ENCODE measurements at regions not wholly inside any gene's neighbourhood (a gene's known extent, or its start where the extent isn't known, plus 50 kb on each side); places are given as distances from the start of the nearest gene placed in this dataset.

- Histone ChIP-seq H3K27ac (no peak overlapping the region), H3K9me3 (no peaks in the 10 kb centered on the region), H3K36me3 (no peaks in the 10 kb centered on the region), H3K27me3 (no peaks in the 10 kb centered on the region), H3K4me3 (no peak overlapping the region), H3K4me1 (peaks cover 0 to 24% (median 0%) of the 10 kb centered on the region in 9 donors)
- TF ChIP-seq CTCF (IDR thresholded peaks at IDR 0.05), result peak in 1 of 9 donors; percentile 20
- 56 to 72% methylated on average over 4 of the region's 4 CpGs for WGBS, 2 donors
- ATAC-seq, result no peak
- DNase-seq, result no peak
- intact Hi-C loops (cut with DNase I), result no loop called here
Measured at GRCh38 chr16:65181071-65181561, 59.3 kb upstream of the CDH11 start.

GRCh38 chr16:65178151-65178550 lies 56.3 kb upstream of the CDH11 start:
- TF ChIP-seq CTCF (IDR thresholded peaks at IDR 0.05), result no peak
- no peak for ATAC-seq
- Histone ChIP-seq H3K36me3 (no peaks in the 10 kb centered on the region), H3K27me3 (no peaks in the 10 kb centered on the region), H3K27ac (no peak overlapping the region), H3K4me3 (no peak overlapping the region), H3K4me1 (peaks cover 0 to 24% (median 0%) of the 10 kb centered on the region in 9 donors), H3K9me3 (no peaks in the 10 kb centered on the region)
- no peak for DNase-seq
- 70 to 74% methylated on average over 4 of the region's 4 CpGs for WGBS, 2 donors
- intact Hi-C loops (cut with DNase I), result loop anchor here in 2 of 10 donors (5.0 kb wide), 1 partner anchor 56 kb away; the partner anchor contains the start of gene CDH11 (in 2 of the 2)

- WGBS, 2 donors, result 51 to 53% methylated on average over 6 of the region's 6 CpGs
- Histone ChIP-seq H3K27me3 (no peaks in the 10 kb centered on the region), H3K9me3 (no peaks in the 10 kb centered on the region), H3K4me1 (peaks cover 0 to 24% (median 0%) of the 10 kb centered on the region in 9 donors), H3K4me3 (no peak overlapping the region), H3K36me3 (no peaks in the 10 kb centered on the region), H3K27ac (no peak overlapping the region)
- peak; percentile 38 to 51 for DNase-seq
- TF ChIP-seq CTCF (IDR thresholded peaks at IDR 0.05), result no peak
- ATAC-seq, result peak; percentile 67 to 93 (median 84)
- intact Hi-C loops (cut with DNase I), result loop anchor here in 2 of 10 donors (5.0 kb wide), 1 partner anchor 54 kb away; the partner anchor contains the start of gene CDH11 (in 2 of the 2)
Measured at GRCh38 chr16:65176603-65177002, 54.7 kb upstream of the CDH11 start.

GRCh38 chr16:65172356-65172755 lies 50.5 kb upstream of the CDH11 start:
- H3K4me3 ChIP-seq, result no peak overlapping the region
- DNase-seq (no peak), ATAC-seq (no peak)
- 76 to 82% methylated on average over 2 of the region's 2 CpGs for WGBS, 2 donors
- intact Hi-C loops (cut with DNase I), result no loop called here
- no peaks in the 10 kb centered on the region for H3K27me3 ChIP-seq
- no peaks in the 10 kb centered on the region for H3K36me3 ChIP-seq
- H3K4me1 ChIP-seq, result peaks cover 0 to 7% (median 0%) of the 10 kb centered on the region in 9 donors
- no peak overlapping the region for H3K27ac ChIP-seq
- H3K9me3 ChIP-seq, result no peaks in the 10 kb centered on the region
- no peak for TF ChIP-seq CTCF (IDR thresholded peaks at IDR 0.05)
